ENCODE measurements at regions not wholly inside any gene's neighbourhood (a gene's known extent, or its start where the extent isn't known, plus 50 kb on each side); places are given as distances from the start of the nearest gene placed in this dataset.

GRCh38 chr13:80199585-80200292 lies 141.2 kb downstream of the SPRY2 start:
- no peak for TF ChIP-seq EZH2 (IDR thresholded peaks at IDR 0.05; ENCODE audit: low read length)
- TF ChIP-seq, protein P1, sequence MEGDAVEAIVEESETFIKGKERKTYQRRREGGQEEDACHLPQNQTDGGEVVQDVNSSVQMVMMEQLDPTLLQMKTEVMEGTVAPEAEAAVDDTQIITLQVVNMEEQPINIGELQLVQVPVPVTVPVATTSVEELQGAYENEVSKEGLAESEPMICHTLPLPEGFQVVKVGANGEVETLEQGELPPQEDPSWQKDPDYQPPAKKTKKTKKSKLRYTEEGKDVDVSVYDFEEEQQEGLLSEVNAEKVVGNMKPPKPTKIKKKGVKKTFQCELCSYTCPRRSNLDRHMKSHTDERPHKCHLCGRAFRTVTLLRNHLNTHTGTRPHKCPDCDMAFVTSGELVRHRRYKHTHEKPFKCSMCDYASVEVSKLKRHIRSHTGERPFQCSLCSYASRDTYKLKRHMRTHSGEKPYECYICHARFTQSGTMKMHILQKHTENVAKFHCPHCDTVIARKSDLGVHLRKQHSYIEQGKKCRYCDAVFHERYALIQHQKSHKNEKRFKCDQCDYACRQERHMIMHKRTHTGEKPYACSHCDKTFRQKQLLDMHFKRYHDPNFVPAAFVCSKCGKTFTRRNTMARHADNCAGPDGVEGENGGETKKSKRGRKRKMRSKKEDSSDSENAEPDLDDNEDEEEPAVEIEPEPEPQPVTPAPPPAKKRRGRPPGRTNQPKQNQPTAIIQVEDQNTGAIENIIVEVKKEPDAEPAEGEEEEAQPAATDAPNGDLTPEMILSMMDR (optimal IDR thresholded peaks at IDR 0.05 in 1 of 3, IDR thresholded peaks at IDR 0.05 in 1 of 3, conservative IDR thresholded peaks at IDR 0.05 in 1 of 3; ENCODE audit: extremely low read depth in 1 of 3, insufficient read depth in 2 of 3, low read length in 3 of 3), result no peak

Data from keratinocyte (primary cell).